GM21515 (cell line): ENCODE measurements at regions not wholly inside any gene's neighbourhood (a gene's known extent, or its start where the extent isn't known, plus 50 kb on each side); places are given as distances from the start of the nearest gene placed in this dataset.
"Not testable (repeated sequence)": the region's sequence is repeated elsewhere in the genome, so short reads cannot be mapped to it uniquely, and the experiment has no call there.

Experiments
- ATAC-seq: cut with Tn5 transposase; IDR thresholded peaks from one replicate; pipeline ENCODE4 v1.9.1; 2021; ENCODE audit not compliant: unreplicated experiment

DNA sequence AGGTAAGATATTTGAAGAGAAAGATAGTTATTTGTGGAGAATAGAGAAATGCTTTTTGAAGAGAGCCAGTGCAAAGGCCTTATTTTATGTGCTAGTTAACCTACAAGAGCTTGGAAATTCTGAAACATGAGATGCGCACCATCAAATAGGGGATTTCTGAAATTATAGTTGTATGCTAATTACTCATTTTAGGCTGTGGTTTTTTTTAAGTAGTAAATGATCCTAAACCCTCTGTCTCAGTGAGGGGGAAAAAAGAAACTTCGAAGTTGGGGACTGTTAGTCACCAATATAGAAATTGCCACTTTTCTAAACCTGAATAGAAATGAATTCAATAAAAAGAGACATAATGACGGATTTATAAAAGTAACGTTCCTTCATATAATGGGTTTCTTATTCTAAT is 119.3 kb upstream of the MDFIC start:
- no peak for ATAC-seq

DNA sequence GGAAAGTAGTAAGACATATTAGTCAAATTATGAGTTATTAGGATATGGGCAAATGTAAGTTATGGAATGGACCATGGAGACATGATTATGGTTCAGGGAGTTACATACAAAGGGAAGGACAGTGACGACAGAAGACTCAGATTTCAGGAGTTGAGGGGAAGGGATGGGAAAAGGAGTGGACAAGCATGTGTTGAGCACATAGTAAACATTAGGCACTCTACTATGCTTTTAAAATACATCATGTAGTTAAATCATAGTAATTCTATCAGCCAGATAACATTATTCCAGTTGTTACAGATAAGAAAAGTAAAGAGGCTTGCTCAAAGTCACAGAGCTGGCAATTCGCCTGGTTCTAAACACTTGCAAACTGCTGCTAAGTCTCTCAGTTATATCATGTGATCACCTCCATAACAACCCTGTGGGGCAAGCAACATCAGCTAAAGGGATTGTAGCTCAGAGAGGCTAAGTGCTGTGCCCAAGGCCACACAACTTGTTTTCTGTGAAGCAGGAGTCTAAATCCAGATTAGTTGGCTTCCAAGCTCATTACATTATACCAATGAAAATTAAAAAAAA is 115.2 kb upstream of the MDFIC start:
- ATAC-seq, result no peak

DNA sequence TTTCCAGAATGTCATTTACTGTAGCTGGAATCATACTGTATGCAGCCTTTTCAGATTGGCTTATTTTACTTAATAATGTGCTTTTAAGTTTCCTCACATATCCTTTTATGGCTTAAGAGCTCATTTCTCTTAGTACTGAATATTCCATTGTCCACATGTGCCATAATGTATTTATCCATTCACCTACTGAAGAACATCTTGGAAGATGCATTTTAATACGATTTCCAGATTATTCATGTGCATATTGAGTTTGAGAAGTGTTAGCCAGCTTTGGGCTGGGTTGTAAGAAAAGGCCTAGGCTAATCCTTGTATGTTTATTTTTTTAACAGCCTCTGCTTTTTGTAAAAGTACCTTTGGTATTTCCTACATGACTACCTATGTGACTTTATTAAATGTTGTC is 109.3 kb upstream of the MDFIC start:
- no peak for ATAC-seq

DNA sequence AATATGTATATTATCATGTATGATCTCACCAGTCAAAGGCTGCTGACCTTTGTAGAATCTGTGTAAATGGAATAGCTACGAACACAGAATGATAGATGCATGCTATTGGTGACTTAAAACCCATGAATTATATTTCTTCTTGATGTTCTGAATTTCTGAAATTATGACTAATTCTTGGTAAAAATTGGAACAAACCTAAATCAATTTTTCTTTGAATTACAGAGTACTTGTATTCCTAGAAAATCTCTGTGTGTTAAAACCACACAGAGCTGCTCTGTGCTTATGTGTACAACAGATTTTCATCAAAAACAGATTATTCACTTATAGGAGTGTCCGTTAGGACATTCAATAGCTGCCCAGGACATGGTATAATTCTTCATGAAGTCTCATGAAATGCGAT is 108.3 kb upstream of the MDFIC start:
- ATAC-seq, result no peak

DNA sequence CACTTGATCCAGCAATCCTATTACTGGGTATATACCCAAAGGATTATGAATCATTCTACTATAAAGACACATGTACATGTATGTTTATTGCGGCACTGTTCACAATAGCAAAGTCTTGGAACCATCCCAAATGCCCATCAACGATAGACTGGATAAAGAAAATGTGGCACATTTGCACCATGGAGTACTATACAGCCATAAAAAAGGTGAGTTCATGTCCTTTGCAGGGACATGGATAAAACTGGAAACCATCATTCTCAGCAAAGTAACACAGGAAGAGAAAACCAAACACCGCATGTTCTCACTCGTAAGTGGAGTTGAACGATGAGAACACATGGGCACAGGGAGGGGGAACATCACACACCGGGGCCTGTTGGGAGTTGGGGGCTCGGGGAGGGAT is 104.9 kb upstream of the MDFIC start:
- ATAC-seq, result not testable (repeated sequence)

DNA sequence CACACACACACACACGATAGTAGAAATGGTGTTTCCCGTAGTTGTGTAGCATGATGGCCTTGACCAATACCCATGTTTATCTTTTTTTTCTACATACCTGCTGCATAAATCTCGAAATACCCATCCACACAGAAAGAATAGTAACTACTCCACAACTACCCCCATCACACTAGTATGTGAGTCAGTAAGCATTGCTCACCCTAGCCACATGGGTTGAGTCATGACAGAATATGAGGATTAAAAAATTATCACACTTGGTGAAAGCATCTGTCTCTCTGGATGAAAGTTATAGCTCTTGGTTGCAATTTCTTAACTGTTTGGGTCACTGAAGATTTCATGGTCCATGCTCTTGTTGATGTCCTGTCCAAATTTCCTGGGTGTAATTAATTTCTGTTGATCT is 103.4 kb upstream of the MDFIC start:
- no peak for ATAC-seq

DNA sequence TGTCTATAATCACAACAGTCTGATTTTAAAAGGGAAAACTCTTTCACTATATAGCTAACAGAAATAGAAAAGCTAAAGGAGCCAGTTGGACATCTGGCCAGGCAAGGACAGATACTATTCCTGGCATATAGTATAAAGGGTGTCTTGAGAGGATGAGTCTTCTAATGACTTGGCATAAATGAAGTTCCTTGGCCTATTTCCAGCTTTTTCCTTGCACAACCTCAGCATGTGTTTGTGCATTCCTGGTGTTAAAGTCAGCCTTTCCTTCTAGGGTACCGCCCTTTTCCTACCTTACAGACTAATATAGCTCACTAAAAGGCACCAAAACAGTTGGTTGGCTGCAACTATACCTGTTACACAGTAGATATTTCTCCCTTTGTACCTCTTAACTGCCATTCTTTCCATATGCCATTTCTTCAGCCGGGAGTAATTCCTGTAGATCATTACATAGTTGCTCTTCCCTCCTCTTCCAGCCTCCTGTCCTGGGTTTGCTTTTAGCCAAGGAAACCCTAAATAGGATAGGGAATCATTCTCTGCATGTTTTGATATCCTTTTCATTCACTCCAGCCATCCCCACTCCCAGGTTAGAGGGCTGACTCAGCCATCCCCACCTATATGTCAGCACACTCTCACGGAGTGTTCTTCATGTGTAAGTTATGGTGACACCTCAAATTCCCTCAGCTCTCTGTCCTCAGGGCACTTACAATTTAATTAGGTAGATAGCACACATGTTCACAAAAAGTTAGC is 102.1 kb upstream of the MDFIC start:
- no peak for ATAC-seq

DNA sequence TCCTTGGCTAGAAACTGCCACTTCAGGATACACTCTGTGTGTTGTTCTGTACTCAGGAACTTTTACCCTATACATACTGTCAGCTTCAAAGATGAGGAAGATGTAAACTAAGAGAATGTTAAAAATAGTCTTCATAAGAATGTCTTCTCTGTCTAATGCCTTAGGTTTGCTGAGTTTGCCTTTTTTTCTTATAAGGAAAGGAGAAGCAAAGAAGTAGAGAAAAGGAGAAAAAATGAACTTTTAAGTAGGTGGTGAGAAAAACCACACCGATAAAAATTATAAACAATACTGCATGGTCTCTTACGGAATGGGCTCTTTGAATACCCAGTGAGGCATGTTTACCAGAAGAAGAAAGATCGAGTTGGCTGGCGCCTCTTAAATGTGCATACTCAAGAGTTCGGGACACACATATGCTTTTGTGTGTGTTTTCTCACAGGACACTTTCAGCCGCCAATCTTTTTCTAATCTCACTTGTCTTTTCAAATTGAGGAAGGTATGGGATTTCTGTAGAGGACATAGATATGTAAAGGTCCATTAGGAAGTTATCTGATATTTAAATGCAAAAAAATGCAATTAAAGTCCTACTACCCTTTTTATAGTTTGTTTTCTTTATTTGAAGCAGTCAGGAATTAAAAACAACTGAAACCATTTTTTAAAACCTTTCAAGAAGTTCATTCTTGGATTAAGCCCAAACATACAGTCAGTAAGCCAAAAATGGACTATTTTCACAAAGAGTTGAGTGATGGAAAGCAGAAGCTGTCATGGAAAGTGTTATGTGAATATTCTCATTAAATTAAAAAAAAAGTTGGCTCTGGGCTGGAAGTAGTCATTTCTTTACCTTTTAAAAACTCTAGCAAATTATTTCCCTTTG is 100.6 kb upstream of the MDFIC start:
- no peak for ATAC-seq

DNA sequence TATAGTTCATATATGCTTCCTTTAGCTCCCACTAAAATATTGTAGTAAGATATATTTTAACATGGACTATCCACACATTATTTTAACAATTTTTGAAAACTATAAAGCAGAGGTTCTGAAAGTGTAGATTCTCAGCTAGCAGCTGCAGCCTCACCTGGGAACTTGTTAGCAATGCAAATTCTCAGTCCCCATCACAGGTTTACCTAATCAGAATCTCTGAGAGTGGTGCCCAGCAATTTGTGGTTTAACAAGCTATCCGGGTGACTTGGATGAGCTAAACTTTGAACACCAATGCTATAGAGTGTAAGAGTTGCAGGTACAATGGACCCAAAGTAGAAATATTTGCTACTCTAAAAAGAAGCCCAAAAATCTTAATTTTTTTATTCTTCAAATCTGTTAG is 99.8 kb upstream of the MDFIC start:
- ATAC-seq, result no peak

DNA sequence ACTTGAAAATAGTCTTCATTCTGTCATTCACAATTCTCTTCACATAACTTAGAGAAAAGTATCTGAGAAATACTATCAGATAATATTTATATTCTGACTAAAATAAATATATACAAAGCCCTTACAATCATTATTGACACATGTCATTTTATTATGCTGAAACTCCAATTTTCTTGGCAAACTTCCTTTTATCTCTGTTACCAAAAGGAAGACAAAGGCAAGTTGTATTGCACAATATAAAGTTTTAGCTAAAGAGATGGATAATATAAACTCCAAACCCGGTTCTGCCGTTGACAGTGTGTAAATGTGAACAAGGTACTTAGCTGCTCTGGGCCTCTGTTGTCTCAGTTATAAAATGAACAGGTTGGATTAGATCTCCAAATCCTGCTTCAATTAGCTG is 99.0 kb upstream of the MDFIC start:
- ATAC-seq, result no peak

DNA sequence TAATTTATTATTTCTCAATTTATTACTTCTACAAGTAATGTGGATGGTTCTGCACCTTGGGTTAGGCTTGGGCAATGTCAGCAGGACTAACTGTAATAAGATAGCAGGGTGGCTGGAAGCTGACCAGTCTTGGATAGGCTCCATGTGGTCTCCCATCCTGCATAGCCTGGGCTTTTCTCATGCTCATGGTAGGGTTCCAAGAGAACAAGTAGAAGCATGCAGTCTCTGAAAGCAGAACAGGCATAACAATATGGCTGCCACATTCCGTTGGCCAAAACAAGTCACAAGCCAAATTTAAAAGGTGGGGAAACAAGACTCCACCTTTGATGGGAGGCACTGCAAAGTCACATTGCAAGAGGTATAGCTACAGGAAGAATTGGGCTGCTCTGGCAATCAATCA is 98.6 kb upstream of the MDFIC start:
- no peak for ATAC-seq

DNA sequence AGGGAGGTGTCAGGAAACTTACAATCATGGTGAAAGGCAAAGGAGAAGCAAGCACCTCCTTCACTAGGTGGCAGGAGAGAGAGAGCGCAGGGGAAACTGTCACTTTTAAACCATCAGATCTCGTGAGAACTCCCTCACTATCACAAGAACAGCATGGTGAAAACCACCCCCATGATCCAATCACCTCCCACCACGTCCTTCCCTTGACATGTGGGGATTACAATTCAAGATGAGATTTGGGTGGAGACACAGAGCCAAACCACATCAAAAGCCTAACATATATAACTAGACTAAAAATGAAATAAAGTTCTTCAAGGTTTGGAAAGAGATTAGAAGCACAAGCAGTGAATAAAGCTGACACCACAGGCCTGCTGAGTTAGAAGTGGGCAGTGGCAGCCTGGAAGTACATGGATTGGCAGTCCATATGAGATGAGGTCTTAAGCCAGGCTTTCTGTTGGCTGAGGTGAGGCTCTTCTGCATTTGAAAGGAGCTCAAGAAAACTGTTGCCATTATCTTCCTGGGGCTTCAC is 96.4 kb upstream of the MDFIC start:
- no peak for ATAC-seq

DNA sequence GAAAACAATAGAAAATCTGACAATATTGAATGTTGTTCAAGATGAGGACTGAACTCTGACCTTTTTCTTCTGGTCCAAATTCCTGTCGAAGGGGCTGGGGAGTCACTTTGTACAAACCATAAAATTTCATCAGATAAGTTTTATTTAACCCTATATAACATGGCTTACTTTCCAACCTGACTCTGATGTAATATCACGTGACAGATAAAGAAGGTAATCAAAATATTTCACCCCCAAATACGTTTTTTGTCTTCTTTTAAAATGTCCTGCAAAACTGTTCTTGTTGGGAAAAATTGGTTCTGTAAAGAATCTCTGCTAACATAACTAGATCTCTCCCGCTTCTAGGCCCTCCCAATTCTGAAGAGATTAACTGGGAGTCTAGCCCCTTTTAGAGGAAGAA is 90.9 kb upstream of the MDFIC start:
- no peak for ATAC-seq

DNA sequence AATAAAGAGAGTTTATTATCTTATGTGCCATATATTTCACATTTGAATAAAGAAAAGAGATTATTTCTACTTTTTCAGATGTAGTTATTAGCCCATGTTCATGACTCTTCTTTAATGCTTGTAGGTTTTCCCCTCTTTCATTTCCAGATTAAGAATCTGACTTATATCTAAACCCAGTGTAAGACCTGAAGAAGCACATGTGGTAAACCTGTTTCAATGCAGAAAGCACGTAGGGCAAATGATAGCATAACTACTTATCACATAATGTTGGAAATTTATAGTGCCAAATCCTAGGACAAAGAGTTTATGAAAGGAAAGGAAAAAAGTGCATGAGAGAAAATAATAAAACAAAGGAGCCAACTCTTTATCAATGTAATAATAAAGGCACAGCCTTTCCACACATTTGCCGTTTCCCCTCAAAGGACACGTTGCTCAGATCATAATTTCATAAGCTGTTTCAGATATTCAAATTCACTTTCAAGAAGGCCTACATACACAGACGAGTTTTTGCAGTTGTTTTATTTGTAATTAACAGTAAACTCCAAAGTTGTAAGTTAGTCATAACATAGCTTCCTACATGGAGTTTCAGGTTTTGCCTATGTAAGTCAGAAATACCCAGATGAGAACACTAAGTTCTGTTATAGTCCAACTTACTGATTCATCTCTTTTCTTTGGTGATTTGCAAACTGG is 88.8 kb upstream of the MDFIC start:
- peak; percentile 91 for ATAC-seq

DNA sequence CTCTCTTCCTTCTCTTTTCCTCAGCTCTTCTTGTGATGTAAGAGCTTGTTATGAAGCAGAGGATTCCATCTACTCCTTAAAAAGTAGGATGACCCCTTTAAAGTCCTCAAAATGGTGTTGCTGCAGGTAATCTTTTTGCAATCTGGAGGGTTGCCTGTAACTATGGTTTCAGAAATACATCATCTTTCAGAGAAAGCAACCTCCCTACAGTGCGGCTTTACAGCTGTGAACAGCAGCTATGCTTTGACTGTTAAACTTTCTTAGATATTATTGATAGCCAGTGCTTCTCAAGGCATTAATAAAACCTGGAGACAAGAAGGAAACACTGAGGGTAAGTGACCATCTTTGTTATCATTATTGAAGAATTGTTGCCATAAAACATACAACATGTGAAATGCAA is 86.6 kb upstream of the MDFIC start:
- no peak for ATAC-seq

DNA sequence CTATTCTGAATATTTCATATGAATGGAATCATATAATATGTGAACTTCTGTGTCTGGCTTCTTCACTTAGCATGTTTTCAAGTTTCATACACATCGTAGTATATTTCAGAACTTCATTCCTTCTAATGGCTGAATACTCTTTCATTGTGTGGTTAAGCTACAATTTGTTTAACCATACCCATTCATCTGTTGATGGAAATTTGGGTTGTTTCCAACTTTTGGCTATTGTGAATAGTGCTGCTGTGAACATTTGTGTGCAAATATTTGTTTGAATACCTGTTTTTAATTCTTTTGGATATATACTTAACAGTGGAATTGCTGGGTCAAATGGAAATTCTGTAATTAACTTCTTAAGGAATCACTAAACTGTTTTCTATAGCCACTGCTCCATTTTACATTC is 86.0 kb upstream of the MDFIC start:
- no peak for ATAC-seq

DNA sequence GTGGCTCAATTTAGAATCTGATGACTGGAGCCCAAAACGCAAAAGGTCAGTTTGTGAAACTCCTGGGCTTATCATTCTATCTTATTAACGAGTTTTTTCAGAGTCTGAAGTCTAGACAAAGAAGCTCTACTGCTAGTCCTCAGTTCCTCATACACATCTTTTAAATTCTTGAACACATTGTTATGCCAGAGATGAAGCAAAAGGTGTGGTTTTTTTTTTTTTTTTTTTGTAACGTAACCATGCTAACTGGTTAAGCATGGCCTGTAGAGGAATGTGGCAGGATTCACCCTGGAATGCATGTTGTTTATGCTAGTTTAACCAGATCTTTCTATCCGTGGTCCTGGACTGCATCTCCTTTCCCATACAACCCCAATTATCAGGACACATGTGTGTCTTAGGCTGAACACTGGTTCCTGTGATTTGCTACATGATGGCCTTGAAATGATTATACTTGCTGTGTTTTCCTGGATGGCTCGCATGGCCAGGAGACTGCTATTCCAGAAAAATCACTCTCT is 79.3 kb upstream of the MDFIC start:
- ATAC-seq, result no peak

DNA sequence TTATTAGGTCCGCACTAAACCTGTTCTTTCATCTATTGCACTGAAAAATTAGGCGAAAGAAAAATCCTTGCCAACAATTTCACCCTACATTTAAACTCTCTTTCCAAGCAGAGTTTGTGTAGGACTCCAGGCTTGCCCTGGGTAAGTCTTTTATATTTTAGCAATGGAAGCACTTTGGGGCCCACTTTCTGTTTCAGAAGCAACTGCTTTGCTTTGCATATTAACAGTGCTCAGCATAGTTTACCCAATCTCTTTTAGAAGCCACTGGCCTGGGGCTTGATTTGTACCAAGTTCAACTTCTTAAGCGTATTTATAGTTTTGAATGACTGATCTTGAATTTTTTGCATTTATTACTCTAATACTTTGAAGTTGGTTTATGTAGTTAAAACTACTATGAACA is 78.8 kb upstream of the MDFIC start:
- no peak for ATAC-seq

DNA sequence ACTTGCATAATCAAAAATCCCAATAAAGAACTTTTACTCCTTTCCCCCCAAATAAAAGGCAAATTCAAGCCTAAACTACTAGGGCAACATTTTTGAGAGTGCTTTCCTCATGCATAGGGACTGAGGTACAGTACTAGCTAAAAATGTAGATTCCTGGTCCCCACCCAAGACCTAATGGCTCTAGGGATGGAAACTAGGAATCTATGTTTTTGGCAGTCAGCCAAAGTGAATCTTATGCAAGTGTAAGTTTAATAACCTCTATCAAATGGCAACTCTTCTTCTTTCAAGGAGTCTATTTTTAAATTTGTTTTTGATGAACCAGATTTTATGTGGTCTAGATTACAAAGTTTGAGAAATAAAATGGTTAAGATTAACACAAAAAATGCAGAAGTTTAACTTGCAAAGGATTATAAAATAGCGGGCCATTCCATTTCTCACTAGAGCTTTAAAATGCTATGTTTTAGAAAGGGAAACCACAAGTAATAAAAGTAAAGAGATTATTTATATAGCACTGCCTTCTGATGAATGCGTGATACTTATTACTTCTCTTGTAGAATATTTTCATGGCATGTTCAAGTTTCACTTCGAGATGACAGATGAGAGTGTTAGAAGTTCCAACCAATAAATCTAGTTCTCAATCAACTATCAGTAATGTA is 70.4 kb upstream of the MDFIC start:
- no peak for ATAC-seq

DNA sequence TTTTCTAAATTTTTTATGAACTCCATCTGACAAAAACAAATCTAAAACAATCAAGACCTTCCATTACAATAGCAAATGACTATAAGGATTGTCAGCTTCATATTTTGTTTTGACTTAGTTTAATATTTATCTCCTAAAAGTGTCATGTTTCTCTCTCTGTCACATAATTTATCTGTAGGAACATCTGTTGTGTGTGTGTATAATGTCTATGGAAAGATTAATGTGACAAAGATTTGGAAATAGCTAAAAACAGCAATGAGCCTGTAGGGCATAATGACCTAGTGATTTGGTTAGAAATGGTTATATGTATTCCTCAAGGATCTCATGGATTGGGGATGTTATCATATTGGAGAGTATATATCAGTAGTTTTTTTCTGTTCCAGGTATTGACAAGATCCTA is 69.6 kb upstream of the MDFIC start:
- no peak for ATAC-seq

DNA sequence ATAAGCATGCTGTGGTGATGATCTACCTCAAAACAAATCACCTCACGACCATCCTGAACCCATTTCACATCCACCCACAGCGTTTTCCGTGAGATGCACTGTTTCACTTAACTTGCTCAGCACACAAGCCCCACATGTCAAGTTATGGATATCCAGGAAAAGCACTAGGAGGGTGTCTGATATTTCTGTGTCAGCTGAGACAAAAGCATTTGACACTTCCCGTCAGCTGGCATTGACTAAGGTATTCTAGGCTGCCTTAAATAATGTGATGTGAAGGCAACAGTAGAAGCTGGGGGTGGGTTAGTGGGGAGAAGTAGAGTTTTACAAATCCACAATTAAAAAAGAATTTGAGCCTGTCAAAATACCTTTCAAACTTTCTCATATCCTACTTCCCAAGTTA is 68.7 kb upstream of the MDFIC start:
- no peak for ATAC-seq
